Heart left ventricle (tissue), 13 donors: ENCODE measurements at regions not wholly inside any gene's neighbourhood (a gene's known extent, or its start where the extent isn't known, plus 50 kb on each side); places are given as distances from the start of the nearest gene placed in this dataset.

ENCODE experiments used
- POLR2A ChIP-seq, 2 donors: fragments of 450-650 bp; IDR thresholded peaks; one replicate each; pipeline ENCODE4 v1.6.1; 2017; ENCODE audit warnings: antibody characterized with exemption in 2 of 2, mild to moderate bottlenecking in 2 of 2, moderate library complexity in 2 of 2
- TF ChIP-seq, protein P1 (sequence below), 12 donors: fragments of 200-600 bp; sonication (generic) in 4 of 12; IDR thresholded peaks; one replicate each; pipeline versions ENCODE4 v1.5.0 to v1.8.0; 2018 to 2022; ENCODE audit warnings: antibody characterized with exemption in 12 of 12, mild to moderate bottlenecking in 5 of 12
- donor health status: ischemic (EF 13 %, LVEDD 7.1; RV severe dilation, severe dysfunction).
- donor health status: DM: no; HTN: yes; CAD: no.
- donor health status: DM: no; HTN: no; CAD: no.
- donor health status: ischemic (EF 25% LVEDD 6.9; RV normal size, moderate dysfunction).
- donor health status: ischemic (EF 25% LVEDD 5.7; RV mildly dilated, moderate dysfunction).
- donor health status: ischemic (EF 35%, LVEDD 5.7; RV mildly dilated, moderate dysfunction).
- donor health status: nonischemic (EF 11% LVEDD 7.7; RV severe dilation, severe dysfunction).
- donor health status: DM: yes; HTN: yes; CAD: no.
- donor health status: PGD.
- donor health status: ischemic (EF 29% LVEDD 5.4; RV normal size, mild dysfunction).
- donor health status: nonischemic (EF 23%, LVEDD 6.1; RV moderate dilation, normal function).

DNA sequence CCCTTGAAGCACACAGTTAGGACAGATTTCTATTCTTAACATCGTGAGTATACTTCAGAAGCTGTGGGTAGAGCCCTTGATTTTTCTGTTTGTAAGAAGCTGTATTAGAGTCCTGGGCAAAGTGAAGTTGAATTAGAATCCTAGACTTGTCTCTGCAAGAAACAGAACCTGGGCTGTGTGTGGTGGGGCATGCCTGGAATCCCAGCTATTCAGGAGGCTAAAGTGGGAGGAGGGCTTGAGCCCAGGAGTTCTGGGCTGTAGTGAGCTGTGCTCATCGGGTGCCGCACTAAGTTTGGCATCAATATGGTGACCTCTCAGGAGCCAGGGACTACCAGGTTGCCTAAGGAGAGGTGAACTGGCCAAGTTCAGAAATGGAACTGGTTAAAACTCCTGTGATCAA lies 183.4 kb downstream of the GNAI1 start:
- TF ChIP-seq, protein P1, sequence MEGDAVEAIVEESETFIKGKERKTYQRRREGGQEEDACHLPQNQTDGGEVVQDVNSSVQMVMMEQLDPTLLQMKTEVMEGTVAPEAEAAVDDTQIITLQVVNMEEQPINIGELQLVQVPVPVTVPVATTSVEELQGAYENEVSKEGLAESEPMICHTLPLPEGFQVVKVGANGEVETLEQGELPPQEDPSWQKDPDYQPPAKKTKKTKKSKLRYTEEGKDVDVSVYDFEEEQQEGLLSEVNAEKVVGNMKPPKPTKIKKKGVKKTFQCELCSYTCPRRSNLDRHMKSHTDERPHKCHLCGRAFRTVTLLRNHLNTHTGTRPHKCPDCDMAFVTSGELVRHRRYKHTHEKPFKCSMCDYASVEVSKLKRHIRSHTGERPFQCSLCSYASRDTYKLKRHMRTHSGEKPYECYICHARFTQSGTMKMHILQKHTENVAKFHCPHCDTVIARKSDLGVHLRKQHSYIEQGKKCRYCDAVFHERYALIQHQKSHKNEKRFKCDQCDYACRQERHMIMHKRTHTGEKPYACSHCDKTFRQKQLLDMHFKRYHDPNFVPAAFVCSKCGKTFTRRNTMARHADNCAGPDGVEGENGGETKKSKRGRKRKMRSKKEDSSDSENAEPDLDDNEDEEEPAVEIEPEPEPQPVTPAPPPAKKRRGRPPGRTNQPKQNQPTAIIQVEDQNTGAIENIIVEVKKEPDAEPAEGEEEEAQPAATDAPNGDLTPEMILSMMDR (IDR thresholded peaks at IDR 0.05): no peak
- TF ChIP-seq POLR2A (IDR thresholded peaks at IDR 0.05): no peak
